Brain microvascular endothelial cell (primary cell): ENCODE measurements at regions not wholly inside any gene's neighbourhood (a gene's known extent, or its start where the extent isn't known, plus 50 kb on each side); places are given as distances from the start of the nearest gene placed in this dataset.

ENCODE experiments used
- DNase-seq: peaks from one replicate; pipeline ENCODE4 v3.0.0-alpha.2; 2020
- H3K27ac ChIP-seq: fragments of 250-450 bp; sonication (Bioruptor Pico); 2 replicates; pipeline ENCODE4 v1.5.1; 2020; ENCODE audit warnings: mild to moderate bottlenecking, moderate library complexity
- H3K27me3 ChIP-seq: fragments of 250-450 bp; sonication (Bioruptor Pico); replicated peaks from 2 replicates; pipeline ENCODE4 v1.5.1; 2020; ENCODE audit warnings: mild to moderate bottlenecking
- H3K36me3 ChIP-seq: fragments of 250-450 bp; sonication (Bioruptor Pico); replicated peaks from 2 replicates; pipeline ENCODE4 v1.5.1; 2020; ENCODE audit warnings: mild to moderate bottlenecking
- H3K4me3 ChIP-seq: 2 replicates; pipeline ENCODE4 v1.5.1; 2011; ENCODE audit warnings: low read depth, mild to moderate bottlenecking, control low read depth, low read length, moderate library complexity
- in situ Hi-C: cut with HindIII; loops from 2 replicates; pipeline ENCODE4 v1.10.0; 2017; ENCODE audit warnings: low sequenced_read_pairs, low pct_ligation_motif_present
- TF ChIP-seq, protein P1 (sequence below): IDR thresholded peaks from 2 replicates; pipeline ENCODE4 v1.5.1; 2011; ENCODE audit warnings: low read depth, mild to moderate bottlenecking, moderate library complexity, low read length, control low read depth, inconsistent platforms; ENCODE audit errors: missing control alignments

DNA sequence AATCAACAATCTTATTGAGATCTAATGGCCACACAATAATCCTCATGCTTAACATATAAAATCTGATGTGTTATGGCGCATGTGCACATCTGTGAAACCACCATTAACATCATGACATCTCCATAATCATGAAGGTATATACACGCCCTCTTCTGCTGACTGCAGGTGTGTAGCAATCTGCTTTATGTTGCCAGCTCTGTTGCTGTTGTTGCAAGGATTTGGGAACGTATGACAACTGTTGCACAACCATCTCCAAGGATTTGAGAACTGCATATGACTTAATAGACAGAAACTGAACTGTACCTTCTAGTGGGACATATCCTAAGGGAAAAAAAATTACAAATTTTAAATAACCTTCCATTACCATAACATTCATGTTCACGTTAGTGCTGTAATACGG lies 243.5 kb upstream of the HSFY2 start:
- Histone ChIP-seq H3K27me3 (no peaks in the 10 kb centered on the region), H3K36me3 (no peaks in the 10 kb centered on the region), H3K4me3 (no peak overlapping the region), H3K27ac (no peak overlapping the region)
- TF ChIP-seq, protein P1, sequence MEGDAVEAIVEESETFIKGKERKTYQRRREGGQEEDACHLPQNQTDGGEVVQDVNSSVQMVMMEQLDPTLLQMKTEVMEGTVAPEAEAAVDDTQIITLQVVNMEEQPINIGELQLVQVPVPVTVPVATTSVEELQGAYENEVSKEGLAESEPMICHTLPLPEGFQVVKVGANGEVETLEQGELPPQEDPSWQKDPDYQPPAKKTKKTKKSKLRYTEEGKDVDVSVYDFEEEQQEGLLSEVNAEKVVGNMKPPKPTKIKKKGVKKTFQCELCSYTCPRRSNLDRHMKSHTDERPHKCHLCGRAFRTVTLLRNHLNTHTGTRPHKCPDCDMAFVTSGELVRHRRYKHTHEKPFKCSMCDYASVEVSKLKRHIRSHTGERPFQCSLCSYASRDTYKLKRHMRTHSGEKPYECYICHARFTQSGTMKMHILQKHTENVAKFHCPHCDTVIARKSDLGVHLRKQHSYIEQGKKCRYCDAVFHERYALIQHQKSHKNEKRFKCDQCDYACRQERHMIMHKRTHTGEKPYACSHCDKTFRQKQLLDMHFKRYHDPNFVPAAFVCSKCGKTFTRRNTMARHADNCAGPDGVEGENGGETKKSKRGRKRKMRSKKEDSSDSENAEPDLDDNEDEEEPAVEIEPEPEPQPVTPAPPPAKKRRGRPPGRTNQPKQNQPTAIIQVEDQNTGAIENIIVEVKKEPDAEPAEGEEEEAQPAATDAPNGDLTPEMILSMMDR = no peak
- in situ Hi-C loops = no loop called here
- no peak for DNase-seq

DNA sequence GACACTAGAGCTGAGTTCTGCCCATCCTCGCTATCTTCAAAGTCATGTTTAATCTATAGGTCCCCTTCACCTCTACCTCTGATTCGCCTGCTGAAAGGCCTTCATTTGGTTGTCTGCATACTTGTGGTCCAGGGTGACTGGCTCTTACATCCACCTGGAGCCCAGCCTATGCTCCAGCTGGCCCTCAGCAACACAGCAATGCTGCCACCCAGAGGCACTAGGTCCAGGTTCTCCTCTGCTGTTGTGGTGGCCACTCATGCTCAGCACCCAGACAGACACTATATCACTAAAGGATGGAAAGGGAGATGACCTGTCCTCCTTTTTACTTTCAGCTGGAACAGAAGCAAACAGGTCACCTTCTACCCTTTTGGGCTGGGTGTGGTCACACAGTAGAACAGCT lies 242.3 kb upstream of the HSFY2 start:
- Histone ChIP-seq H3K27ac (no peak overlapping the region), H3K36me3 (no peaks in the 10 kb centered on the region), H3K4me3 (no peak overlapping the region), H3K27me3 (no peaks in the 10 kb centered on the region)
- DNase-seq = no peak
- in situ Hi-C loops = no loop called here
- TF ChIP-seq, protein P1 = no peak

DNA sequence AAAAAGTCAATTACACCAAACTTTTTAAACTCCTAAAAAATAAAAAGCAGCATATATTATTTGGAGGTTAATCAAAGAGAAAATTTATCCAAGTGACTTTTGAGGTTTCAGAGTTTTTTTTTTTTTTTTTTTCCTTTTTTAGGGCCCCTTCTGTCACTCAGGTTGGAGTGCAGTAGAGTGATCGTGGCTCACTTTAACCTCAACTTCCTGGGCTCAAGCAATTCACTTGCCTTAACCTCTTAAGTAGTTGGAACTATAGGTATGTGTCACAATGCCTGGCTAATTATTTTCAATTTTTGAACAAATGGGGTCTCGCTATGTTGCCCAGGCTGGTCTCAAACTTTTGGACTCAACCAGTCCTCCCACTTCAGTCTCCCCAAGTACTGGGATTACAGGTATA lies 241.7 kb upstream of the HSFY2 start:
- Histone ChIP-seq H3K27me3 (no peaks in the 10 kb centered on the region), H3K4me3 (no peak overlapping the region), H3K36me3 (no peaks in the 10 kb centered on the region), H3K27ac (no peak overlapping the region)
- DNase-seq = no peak
- TF ChIP-seq, protein P1 = no peak
- in situ Hi-C loops = no loop called here

DNA sequence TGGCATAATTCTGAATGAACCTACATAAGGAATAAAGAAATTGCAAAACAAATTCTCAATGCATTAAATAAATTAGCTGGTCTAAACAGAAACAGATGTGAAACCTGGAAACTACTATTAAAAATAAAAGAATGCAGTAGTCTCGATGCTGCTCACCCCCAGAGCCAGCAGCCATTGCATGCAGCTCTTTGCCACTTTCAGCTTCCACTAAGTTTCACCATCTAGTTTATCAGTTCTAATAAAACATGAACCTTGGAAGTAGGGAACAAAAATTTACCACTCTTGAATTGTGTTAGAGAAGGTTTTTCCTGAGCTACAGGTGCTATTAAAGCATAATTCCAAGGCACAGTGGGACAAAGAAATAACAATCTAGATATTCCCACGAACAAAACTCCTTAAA lies 239.4 kb upstream of the HSFY2 start:
- DNase-seq = no peak
- H3K27ac ChIP-seq = no peak overlapping the region
- in situ Hi-C loops = no loop called here
- H3K27me3 ChIP-seq = no peaks in the 10 kb centered on the region
- no peak overlapping the region for H3K4me3 ChIP-seq
- no peaks in the 10 kb centered on the region for H3K36me3 ChIP-seq
- TF ChIP-seq, protein P1 = no peak

DNA sequence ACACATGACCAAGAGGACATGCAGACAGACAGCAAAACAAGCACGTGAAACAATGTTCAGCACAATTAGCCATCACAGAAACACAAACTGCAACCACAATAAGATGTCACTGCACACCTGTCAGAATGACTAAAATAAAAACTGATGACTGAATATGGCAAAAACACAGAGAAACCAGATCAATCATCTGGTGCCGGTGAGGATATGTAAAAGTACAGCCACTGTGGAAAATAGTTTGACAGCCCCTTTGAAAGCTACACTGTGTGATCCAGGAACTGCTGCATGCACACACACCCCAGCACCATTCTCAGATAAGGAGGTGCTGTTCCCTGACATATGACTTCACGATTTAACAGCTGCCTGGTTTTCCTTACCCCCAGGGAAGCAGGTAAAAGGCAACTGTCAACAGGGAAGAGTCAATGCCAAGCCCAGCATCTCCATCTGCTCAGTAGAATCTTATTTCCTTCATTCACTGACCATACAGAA lies 238.1 kb upstream of the HSFY2 start:
- Histone ChIP-seq H3K27me3 (no peaks in the 10 kb centered on the region), H3K27ac (no peak overlapping the region), H3K36me3 (no peaks in the 10 kb centered on the region), H3K4me3 (no peak overlapping the region)
- in situ Hi-C loops = no loop called here
- TF ChIP-seq, protein P1 = no peak
- DNase-seq = no peak

DNA sequence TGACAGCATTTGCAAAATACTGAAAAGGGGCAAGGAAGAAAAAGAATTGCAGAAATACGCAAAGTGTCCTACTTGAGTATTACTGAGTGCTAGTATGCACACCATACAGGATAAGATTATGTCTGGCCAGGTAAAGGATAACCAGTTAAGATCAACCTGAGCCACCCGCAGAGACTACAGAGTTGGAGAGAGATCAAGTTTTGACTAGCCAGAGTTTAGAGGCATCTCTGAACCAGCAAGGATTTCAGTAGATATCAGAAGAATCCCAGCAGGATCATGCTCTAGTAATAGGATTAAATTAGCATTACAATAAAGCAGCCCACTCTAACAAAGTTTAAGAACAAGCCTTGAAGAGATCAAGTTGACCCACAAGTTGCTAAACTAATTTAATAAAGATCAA lies 232.7 kb upstream of the HSFY2 start:
- no peak for DNase-seq
- Histone ChIP-seq H3K36me3 (no peaks in the 10 kb centered on the region), H3K27ac (no peak overlapping the region), H3K27me3 (no peaks in the 10 kb centered on the region), H3K4me3 (no peak overlapping the region)
- TF ChIP-seq, protein P1 = no peak
- in situ Hi-C loops = no loop called here
